ENCODE measurements at regions not wholly inside any gene's neighbourhood (a gene's known extent, or its start where the extent isn't known, plus 50 kb on each side); places are given as distances from the start of the nearest gene placed in this dataset.
A peak's percentile ranks its signal among the peaks of the same experiment; 100 is the strongest.

DNA sequence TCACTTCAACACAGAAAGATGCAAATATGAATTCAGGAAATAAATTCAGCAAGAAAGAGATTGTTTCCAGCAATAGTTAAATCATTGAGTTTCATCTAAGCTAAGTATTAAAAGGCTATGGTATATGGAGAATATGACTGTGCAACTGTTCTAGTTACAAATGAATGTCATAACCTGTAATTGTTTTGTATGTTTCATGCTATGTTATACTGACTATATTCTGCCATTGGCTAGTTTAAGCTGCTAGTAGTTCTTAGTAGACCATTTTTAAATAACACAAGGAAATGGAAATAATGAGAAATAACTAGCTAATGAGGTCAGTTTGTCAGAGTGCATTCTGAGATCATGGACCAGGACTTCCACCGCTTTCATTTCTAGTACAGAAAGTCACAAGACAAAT lies 1154.9 kb upstream of the TMEFF2 start:
- Histone ChIP-seq H3K4me1 (ENCODE audit: insufficient read depth, low read length, poor library complexity, severe bottlenecking) (no peaks in the 10 kb centered on the region), H3K9me3 (ENCODE audit: low read depth, low read length, poor library complexity, severe bottlenecking) (no peaks in the 10 kb centered on the region), H3K36me3 (ENCODE audit: insufficient read depth, low read length, poor library complexity, severe bottlenecking) (no peaks in the 10 kb centered on the region), H3K4me3 (ENCODE audit: low read depth, low read length, poor library complexity, severe bottlenecking) (no peak overlapping the region), H3K27me3 (replicated peaks; ENCODE audit: insufficient read depth, low read depth, low read length, poor library complexity) (no peaks in the 10 kb centered on the region), H3K27ac (ENCODE audit: low read depth, low read length, poor library complexity, severe bottlenecking) (no peak overlapping the region)
- CTCF ChIA-PET: no interaction called here
- intact Hi-C loops (cut with micrococcal nuclease; ENCODE audit: unreplicated experiment): no loop called here
- POLR2A ChIA-PET (ENCODE audit: low non-redundant PET): no interaction called here
- TF ChIP-seq EZH2 (IDR thresholded peaks at IDR 0.05; ENCODE audit: borderline replicate concordance, low read depth, low read length, poor library complexity, severe bottlenecking): no peak
- TF ChIP-seq, protein P1, sequence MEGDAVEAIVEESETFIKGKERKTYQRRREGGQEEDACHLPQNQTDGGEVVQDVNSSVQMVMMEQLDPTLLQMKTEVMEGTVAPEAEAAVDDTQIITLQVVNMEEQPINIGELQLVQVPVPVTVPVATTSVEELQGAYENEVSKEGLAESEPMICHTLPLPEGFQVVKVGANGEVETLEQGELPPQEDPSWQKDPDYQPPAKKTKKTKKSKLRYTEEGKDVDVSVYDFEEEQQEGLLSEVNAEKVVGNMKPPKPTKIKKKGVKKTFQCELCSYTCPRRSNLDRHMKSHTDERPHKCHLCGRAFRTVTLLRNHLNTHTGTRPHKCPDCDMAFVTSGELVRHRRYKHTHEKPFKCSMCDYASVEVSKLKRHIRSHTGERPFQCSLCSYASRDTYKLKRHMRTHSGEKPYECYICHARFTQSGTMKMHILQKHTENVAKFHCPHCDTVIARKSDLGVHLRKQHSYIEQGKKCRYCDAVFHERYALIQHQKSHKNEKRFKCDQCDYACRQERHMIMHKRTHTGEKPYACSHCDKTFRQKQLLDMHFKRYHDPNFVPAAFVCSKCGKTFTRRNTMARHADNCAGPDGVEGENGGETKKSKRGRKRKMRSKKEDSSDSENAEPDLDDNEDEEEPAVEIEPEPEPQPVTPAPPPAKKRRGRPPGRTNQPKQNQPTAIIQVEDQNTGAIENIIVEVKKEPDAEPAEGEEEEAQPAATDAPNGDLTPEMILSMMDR (conservative IDR thresholded peaks at IDR 0.05; ENCODE audit: low read depth, low read length): no peak
- no peak for DNase-seq (ENCODE audit: low spot score)
- BruUV-seq (replicated peaks): no TSS peak

DNA sequence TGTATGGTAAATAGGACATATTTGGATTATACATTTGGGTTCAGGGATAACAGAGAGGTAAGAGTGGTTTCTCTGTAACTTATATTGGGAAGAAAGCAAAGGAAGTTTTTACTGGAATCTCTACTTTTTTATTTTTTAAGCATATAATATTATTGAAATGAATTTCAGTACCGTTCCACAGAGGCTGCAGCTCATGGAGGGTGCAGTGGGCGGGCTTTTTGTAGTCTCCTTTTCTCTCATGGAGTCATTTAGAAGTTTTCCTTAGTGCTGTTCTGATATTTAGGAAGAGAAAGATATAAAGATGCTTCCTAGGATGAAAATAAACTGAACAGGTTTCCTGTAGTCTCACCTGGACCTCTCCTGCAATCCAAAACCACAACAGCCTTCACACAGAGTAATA lies 1153.3 kb upstream of the TMEFF2 start:
- POLR2A ChIA-PET (ENCODE audit: low non-redundant PET): no interaction called here
- H3K27me3 ChIP-seq (replicated peaks; ENCODE audit: insufficient read depth, low read depth, low read length, poor library complexity): no peaks in the 10 kb centered on the region
- no peaks in the 10 kb centered on the region for H3K36me3 ChIP-seq (ENCODE audit: insufficient read depth, low read length, poor library complexity, severe bottlenecking)
- no peaks in the 10 kb centered on the region for H3K9me3 ChIP-seq (ENCODE audit: low read depth, low read length, poor library complexity, severe bottlenecking)
- CTCF ChIA-PET: no interaction called here
- H3K27ac ChIP-seq (ENCODE audit: low read depth, low read length, poor library complexity, severe bottlenecking): no peak overlapping the region
- no peak for DNase-seq (ENCODE audit: low spot score)
- peaks cover under 1% of the 10 kb centered on the region for H3K4me1 ChIP-seq (ENCODE audit: insufficient read depth, low read length, poor library complexity, severe bottlenecking)
- no TSS peak for BruUV-seq (replicated peaks)
- intact Hi-C loops (cut with micrococcal nuclease; ENCODE audit: unreplicated experiment): no loop called here
- H3K4me3 ChIP-seq (ENCODE audit: low read depth, low read length, poor library complexity, severe bottlenecking): no peak overlapping the region
- no peak for TF ChIP-seq EZH2 (IDR thresholded peaks at IDR 0.05; ENCODE audit: borderline replicate concordance, low read depth, low read length, poor library complexity, severe bottlenecking)
- TF ChIP-seq, protein P1 (conservative IDR thresholded peaks at IDR 0.05; ENCODE audit: low read depth, low read length): no peak

DNA sequence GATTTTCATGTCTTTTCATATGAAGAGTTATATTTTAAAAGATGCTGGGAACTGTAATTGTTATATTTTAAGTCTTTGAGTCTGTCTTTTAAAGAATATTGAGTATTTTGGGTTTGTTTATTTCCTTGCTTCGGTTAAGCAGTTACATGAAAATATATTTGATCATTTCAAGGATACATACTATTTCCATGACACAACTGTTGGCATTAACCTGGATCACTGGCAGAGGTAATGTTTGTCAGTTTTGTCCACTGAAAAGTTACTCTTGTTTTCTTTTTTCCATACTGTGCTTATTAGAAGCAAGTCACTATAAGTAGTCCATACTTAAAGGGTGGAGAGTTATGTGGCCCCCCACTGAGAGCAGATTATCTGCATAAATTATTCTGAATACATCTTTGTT lies 1142.0 kb upstream of the TMEFF2 start:
- no peak overlapping the region for H3K27ac ChIP-seq (ENCODE audit: low read depth, low read length, poor library complexity, severe bottlenecking)
- intact Hi-C loops (cut with micrococcal nuclease; ENCODE audit: unreplicated experiment): no loop called here
- POLR2A ChIA-PET (ENCODE audit: low non-redundant PET): no interaction called here
- H3K4me1 ChIP-seq (ENCODE audit: insufficient read depth, low read length, poor library complexity, severe bottlenecking): peaks cover 14% of the 10 kb centered on the region
- no peak overlapping the region for H3K4me3 ChIP-seq (ENCODE audit: low read depth, low read length, poor library complexity, severe bottlenecking)
- no peaks in the 10 kb centered on the region for H3K27me3 ChIP-seq (replicated peaks; ENCODE audit: insufficient read depth, low read depth, low read length, poor library complexity)
- no peak for TF ChIP-seq EZH2 (IDR thresholded peaks at IDR 0.05; ENCODE audit: borderline replicate concordance, low read depth, low read length, poor library complexity, severe bottlenecking)
- TF ChIP-seq, protein P1 (conservative IDR thresholded peaks at IDR 0.05; ENCODE audit: low read depth, low read length): no peak
- no peaks in the 10 kb centered on the region for H3K9me3 ChIP-seq (ENCODE audit: low read depth, low read length, poor library complexity, severe bottlenecking)
- CTCF ChIA-PET: no interaction called here
- no peaks in the 10 kb centered on the region for H3K36me3 ChIP-seq (ENCODE audit: insufficient read depth, low read length, poor library complexity, severe bottlenecking)
- DNase-seq (ENCODE audit: low spot score): peak; percentile 23
- no TSS peak for BruUV-seq (replicated peaks)
